HG03432 (cell line): ENCODE measurements at regions not wholly inside any gene's neighbourhood (a gene's known extent, or its start where the extent isn't known, plus 50 kb on each side); places are given as distances from the start of the nearest gene placed in this dataset.
"Not testable (repeated sequence)": the region's sequence is repeated elsewhere in the genome, so short reads cannot be mapped to it uniquely, and the experiment has no call there.

Experiments used
- ATAC-seq: cut with Tn5 transposase; IDR thresholded peaks from one replicate; pipeline ENCODE4 v1.9.1; 2021; ENCODE audit warnings: mild to moderate bottlenecking, moderate library complexity; ENCODE audit not compliant: unreplicated experiment

DNA sequence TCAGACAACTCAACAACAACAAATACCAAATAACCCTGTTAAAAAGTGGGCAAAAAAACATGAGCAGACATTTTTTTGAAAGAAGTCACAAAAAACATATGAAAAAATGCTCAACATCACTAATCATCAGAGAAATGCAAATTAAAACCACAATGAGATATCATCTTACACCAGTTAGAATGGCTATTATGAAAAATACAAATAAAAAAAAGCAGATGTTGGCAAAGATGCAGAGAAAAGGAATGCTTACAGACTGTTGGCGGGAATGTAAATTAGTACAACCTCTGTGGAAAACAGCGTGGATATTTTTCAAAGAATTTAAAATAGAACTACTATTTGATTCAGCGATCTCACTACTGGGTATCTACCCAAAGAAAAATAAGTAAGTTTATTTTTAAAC is 114.0 kb downstream of the SLC38A4 start:
- ATAC-seq, result no peak

DNA sequence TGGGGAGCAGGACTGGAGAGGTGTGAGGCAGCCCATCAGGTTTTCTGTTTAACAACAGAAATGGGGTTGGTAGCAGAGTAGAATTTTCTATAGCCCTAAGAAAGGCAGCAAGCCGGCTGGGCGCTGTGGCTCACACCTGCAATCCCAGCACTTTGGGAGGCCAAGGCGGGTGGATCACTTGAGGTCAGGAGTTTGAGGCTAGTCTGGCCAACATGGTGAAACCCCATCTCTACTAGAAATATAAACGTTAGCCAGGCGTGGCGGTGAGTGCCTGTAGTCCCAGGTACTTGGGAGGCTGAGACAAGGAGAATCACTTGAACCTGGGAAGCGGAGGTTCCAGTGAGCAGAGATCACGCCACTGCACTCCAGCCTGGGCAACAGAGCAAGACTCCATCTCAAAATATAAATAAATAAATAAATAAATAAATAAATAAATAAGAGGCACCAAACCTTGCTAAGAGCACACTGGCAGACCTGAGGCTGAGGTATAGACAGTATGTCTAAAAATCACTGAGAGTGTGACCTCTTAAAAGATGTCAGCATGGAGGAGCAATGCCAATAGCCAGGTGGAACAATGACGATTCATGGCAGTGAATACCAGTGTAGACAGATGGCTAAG is 115.6 kb downstream of the SLC38A4 start:
- no peak for ATAC-seq

DNA sequence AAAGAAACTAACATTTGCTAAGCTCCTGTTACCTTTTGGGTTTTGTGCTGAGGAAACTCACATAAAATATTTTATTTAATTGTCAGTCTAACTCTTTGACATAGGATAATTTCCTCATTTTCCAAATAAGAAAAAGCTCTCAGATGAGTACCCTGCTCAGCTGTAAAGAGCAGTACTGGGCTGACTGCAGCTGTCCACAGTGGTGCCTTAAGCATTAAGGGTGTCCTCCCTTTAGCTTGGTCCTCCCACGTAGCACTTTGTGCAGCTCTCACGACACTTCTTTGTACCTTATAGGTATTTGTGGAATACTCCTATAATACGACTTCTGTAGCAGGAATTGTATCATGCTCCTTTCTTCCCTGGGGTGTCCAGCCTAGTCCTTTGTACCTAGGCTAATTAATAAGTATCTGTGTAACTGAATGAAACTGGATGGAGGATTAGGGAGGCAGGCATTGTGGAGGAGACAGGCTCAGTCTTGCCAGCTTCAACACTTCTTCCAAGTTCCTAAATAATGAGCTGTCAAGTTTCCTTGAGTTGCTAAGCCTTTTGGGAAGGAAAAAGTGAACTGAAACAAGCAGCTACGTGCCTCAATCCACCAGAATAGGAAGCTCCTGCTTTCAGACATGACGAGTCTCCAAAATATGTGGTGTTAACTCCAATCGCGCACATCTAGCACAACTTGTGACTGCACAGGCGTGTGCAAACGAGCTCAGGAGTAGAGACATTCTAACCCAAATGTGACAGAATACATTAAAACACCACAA is 123.0 kb downstream of the SLC38A4 start:
- ATAC-seq, result no peak

DNA sequence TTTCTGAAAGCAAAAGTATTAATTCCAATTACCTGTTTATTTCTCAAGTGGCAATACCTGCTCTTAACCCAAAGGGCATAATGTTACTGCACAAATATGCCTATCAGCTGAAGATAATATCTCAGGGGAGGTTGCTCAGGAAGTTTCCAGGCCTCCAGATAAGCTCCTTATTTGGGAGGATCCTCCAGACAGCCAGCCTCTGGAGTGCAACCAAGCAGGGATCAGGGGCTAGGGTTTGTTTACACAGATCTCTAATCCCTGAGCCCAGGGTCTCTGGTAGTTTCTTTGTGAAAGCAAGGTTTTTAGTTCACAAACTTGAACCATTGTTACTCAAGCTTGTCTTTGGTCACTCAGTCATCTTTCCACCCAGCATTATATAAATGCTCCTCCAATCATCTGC is 124.4 kb downstream of the SLC38A4 start:
- ATAC-seq, result no peak

DNA sequence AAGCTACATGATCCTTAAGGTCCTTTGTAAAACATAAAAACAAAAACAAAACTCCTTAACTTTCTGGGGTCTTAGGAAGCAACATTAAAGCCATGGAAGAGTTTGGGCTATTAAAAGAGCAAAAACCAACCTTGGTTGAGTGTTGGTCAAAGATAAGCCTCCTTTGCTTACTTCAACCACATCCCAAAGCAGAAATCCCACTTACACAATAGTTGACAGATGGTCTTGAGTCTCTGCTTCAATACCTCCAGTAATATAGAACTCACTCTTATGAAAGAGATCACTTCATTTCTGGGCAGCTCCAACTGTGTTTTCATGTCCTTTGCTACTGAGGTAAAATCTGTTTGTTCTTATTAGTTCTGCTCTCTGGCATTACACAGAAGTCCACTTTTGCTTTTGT is 125.8 kb downstream of the SLC38A4 start:
- ATAC-seq, result no peak

GRCh38 chr12:46698003-46698402 is 127.8 kb downstream of the SLC38A4 start:
- ATAC-seq, result no peak

DNA sequence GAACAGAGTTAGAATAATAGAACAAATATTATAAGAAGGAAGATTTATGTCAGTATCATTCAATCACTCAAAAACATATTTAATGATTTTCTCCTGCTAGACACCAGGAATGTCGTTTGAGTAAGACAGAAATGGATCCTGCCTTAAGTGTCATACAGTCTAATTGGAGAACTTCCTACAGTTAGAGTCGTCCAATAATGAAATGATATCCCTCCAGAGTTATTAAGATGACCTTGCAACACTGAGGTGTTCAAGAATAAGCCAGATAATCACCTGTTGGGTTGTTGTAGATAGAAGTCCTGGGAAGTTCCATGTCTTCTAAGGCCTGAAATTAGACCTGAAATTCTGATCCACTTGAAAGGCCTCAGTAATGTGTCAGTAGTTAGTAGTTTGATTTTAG is 132.3 kb downstream of the SLC38A4 start:
- no peak for ATAC-seq

GRCh38 chr12:46693034-46693433 is 132.8 kb downstream of the SLC38A4 start:
- no peak for ATAC-seq

DNA sequence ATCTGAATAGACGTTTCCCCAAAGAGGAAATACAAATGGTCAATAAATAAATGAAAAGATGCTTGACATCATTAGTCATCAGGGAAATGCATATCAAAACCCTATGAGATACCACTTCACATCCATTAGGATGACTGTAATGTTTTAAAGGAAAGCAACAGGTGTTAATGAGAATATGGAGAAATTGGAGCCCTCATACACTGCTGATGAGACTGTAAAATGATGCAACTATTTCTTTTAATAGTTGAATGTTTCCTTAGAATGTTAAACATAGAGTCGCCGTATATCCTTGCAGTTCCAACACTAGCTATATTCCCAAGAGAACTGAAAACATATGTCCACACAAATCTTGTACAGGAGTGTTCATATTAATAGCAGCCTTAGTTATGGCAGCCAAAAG is 133.2 kb downstream of the SLC38A4 start:
- no peak for ATAC-seq

GRCh38 chr12:46686267-46686942 is 139.4 kb downstream of the SLC38A4 start:
- ATAC-seq, result no peak

DNA sequence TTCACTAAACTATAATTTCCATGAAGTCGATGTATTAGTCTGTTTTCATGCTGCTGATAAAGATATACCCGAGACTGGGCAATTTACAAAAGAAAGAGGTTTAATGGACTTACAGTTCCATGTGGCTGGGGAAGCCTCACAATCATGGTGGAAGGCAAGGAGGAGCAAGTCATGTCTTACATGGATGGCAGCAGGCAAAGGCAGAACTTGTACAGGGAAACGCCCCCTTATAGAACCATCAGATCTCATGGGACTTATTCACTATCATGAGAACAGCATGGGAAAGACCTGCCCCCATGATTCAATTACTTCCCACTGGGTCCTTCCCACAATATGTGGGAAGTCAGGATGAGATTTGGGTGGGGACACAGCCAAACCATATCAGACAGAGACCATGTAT is 141.6 kb downstream of the SLC38A4 start:
- not testable (repeated sequence) for ATAC-seq

DNA sequence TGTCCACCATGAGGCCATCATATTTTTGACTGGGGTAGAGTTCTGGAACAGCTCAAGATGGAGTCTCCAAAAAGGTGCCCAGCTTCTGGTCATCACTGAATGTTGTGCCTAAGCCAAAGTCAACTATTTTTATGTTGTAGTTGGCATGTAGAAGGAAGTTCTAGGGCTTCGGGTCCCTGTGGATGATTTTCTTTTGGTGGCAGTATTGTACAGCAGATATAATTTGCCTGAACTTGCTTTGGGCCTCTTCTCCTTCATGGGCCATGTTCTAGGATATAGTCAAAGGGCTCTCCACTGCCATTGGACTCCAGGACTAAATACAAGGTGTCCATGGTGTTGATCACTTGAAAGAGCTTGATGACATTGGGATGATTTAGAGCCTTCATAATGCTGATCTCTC is 143.6 kb downstream of the SLC38A4 start:
- no peak for ATAC-seq

GRCh38 chr12:46680506-46680905 is 145.3 kb downstream of the SLC38A4 start:
- ATAC-seq, result no peak

GRCh38 chr12:46679754-46680153 is 146.0 kb downstream of the SLC38A4 start:
- ATAC-seq, result no peak

DNA sequence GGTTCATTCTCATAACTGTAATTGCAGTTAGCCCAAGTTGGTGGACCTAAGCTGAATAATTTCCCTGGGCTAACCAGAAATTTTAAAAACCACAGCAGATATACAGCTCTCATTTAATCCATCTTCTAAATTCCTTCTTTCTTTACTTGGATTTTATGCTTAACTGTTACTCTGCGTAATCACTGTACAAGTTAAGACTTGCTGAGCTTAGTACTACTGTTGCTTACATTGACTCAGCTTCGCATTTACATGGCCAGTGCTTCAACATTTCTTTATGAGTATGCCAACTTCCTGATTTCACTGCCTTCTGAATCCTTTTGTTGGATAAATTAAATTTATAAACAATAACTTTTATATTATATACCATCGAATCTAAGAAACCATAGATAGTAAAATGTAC is 147.4 kb downstream of the SLC38A4 start:
- no peak for ATAC-seq

DNA sequence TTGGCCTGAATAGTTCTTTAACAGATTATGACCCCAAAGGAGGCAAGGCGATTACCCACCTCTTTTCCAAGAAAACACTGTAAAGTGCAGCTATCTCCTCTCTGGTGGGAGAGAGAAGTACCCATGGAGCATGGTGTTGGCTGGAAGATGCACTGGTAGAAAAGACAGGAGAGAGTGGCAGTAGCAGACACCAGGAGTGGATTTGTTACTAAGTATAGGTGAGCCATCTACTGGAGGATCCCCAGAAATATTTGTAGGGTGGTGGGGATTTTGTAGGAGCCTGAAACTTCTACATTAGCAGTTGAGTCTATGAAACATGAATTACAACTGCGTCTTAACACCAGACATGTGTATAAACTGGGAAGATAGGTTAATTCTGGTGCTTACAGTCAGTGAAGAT is 148.0 kb downstream of the SLC38A4 start:
- ATAC-seq, result no peak

DNA sequence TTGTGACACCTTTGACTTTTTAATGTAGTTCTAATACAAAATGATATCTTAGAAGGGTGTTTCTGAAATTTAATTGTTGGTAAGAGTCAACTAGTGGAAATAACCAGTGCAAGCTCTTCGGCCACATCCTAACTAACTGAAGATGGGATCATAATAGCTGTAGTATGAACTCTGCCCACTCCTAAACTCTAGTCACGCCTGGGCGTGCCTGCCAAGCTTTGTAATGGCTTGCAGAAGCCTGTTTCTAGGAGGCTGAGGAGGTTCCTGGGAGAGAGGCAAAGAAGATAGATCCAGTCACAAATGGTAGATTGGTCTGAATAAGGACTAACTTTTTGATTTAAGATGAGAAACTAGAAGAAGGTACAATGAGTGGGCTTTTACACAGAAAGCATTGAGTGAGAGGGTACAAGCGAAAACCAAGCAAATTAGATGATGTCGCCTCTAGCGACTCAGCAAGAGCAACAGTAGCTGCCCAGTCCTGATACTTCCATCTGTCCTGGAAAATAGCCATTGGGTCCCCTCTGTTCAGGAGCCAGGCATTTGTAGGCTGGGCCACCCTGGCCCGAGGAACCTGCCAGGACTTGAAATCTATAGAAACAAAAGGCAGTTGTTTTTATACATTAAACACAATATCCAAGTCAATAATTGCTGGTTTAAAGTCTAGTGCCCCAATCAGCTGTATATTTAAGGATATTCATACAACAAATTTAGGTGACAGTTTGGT is 148.8 kb downstream of the SLC38A4 start:
- ATAC-seq, result no peak

DNA sequence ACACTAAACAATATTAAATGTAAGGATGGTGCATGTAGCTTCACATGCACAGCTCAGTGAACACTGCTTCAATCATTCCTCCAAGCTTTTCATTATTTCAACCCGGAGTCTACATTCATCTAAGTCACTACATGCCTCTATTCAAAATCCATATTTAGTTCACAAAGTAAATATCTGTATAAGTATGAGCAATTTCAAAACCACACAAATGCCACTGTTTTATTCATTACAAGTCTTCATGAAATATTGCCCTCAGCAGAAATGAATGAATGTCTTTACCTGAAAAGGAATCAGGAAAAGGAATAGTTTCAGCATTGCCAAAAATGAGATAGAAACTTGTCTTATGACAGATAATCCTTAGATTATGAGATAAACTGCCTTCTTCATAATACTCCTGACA is 149.4 kb downstream of the SLC38A4 start:
- no peak for ATAC-seq

DNA sequence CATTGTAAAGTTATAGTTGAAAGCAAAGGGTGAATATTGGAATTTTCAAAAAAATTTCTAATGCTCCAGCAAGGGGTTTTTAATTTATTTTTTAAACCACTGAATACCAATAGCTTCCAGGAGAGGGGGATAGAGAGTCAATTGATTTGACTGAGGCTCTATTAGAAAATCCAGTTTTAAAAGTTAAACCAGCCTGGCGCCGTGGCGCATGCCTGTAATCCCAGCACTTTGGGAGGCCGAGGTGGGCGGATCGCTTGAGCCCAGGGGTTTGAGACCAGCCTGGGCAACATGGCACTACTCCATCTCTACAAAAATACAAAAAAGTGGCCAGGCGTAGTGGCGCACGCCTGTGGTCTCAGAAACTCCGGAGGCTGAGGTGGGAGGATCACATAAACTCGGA is 150.1 kb downstream of the SLC38A4 start:
- ATAC-seq, result no peak

GRCh38 chr12:46674800-46675199 is 151.0 kb downstream of the SLC38A4 start:
- ATAC-seq, result no peak

DNA sequence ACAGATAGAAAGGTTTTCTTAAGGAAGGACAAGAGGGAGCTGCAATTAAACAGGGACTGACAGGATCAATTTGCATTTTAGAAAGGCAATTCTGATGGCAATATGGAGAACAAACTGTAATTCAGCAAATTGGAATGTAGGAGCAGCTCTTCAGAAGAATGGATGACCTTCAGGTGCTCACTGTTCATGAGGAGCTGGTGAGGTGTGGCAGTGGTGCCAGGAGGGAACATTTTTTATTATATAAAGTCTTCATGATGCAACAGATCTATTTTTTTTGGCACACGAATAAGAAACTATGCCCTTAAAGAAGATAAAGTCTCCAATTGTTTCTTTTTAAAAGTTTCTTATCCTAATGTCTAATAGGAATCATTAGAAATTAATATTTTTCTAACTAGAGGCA is 151.7 kb downstream of the SLC38A4 start:
- ATAC-seq, result no peak

GRCh38 chr12:46671102-46671501 is 154.7 kb downstream of the SLC38A4 start:
- ATAC-seq, result no peak
